ENCODE measurements at regions not wholly inside any gene's neighbourhood (a gene's known extent, or its start where the extent isn't known, plus 50 kb on each side); places are given as distances from the start of the nearest gene placed in this dataset.

DNA sequence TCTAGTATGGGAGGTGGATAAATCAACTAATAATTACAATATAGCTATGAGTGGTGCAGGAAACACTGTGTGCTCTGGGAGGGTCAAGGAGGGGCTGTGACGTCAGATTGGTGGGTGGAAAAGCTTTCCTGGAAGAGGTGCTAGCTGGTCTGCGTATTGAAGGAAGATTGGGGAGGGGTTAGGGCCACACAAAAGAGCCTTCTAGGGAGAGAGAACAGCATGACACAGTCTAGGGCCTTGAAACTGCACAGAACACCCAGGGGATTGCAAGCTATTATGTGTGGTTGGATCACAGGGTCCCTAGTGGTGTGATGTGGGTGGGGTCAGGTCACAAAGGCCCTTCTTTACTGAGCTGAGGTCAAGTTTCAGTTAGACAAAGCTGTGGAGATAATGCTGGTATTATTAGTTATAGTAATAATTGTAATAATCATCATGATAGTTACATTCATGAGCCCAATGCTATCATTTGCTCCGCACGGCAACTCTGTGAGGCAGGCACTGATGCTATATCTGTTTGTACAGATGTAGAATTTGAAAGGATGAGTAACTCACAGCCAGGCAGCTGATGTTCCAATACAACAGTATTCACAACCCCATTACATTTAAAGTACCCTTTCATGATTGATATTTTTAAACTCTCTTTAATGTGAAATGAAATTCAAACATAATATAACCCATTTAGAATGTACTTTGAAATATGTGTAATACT lies 197.4 kb upstream of the IL12B start:
- no peak overlapping the region for H3K27ac ChIP-seq (ENCODE audit: low read depth in 1 of 2, low read length in 2 of 2)
- no peaks in the 10 kb centered on the region for H3K4me1 ChIP-seq (ENCODE audit: control insufficient read depth in 1 of 2, insufficient read depth in 2 of 2, low read length in 2 of 2)
- no peaks in the 10 kb centered on the region for H3K27me3 ChIP-seq (ENCODE audit: control insufficient read depth in 1 of 2, insufficient read depth in 2 of 2, low read length in 1 of 2)
- ATAC-seq (ENCODE audit: low FRiP score) (no peak), DNase-seq (no peak)
- intact Hi-C loops (cut with DNase I), result no loop called here
- H3K36me3 ChIP-seq (ENCODE audit: control insufficient read depth in 1 of 2, insufficient read depth in 2 of 2, low read length in 1 of 2), result no peaks in the 10 kb centered on the region
- no peaks in the 10 kb centered on the region for H3K9me3 ChIP-seq (ENCODE audit: control insufficient read depth, low read length)
- 89 to 92% methylated on average over 4 of the region's 4 CpGs for WGBS, 2 donors
- no peak overlapping the region for H3K4me3 ChIP-seq (ENCODE audit: low read length in 2 of 2)

DNA sequence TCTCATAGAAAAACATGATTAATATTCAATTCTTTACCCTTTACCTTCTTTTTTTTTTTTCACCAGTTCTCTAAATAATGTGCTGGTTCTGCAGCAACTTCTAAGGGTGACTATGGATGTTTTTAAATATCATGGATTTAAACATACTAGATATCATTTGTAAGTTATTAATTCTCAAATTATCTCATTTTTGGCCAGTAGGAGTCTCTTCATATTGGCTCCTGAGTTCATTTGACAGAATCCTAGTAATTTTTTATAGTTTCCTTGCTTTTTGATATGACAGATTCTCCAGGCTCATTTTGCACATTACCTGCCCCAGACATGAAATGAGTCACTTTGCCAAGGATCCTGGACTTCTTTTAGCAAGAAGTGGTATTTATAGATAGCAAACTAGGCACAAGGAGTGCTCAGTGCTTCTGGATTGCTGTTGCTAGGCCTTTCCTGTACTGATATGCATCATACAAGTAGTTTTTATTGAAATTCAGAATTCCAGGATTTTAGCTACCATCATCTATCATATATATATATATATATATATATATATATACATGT lies 201.3 kb upstream of the IL12B start:
- DNase-seq, result no peak
- no peak for ATAC-seq (ENCODE audit: low FRiP score)
- intact Hi-C loops (cut with DNase I), result no loop called here

DNA sequence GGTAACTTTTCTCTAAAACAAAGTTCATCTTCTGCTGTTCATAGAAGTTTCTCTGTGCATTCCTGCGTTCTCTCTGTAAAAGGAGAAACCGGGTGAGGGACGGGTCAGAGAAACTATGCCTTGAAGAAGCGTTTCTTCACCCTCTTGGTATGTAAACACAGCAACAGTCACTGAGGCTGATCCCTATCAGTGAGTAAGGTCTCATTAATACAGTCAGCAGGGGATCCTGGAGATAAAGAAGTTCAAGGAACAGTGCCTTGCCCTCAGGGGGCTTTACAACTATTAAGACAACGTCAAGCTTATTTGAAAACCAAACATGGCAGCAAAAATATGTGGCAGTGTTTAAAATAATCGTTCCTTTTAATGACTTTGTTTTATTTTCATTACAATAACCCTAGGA lies 202.9 kb upstream of the IL12B start:
- Histone ChIP-seq H3K27ac (ENCODE audit: low read depth in 1 of 2, low read length in 2 of 2) (no peak overlapping the region), H3K4me1 (ENCODE audit: control insufficient read depth in 1 of 2, insufficient read depth in 2 of 2, low read length in 2 of 2) (no peaks in the 10 kb centered on the region), H3K4me3 (ENCODE audit: low read length in 2 of 2) (no peak overlapping the region), H3K9me3 (ENCODE audit: control insufficient read depth, low read length) (no peaks in the 10 kb centered on the region), H3K27me3 (ENCODE audit: control insufficient read depth in 1 of 2, insufficient read depth in 2 of 2, low read length in 1 of 2) (no peaks in the 10 kb centered on the region), H3K36me3 (ENCODE audit: control insufficient read depth in 1 of 2, insufficient read depth in 2 of 2, low read length in 1 of 2) (no peaks in the 10 kb centered on the region)
- DNase-seq (no peak), ATAC-seq (ENCODE audit: low FRiP score) (no peak)
- intact Hi-C loops (cut with DNase I), result no loop called here
- 59 to 80% methylated on average over 6 of the region's 6 CpGs for WGBS, 2 donors

More for the DNA sequence above, 201.3 kb upstream of the IL12B start:
- Histone ChIP-seq H3K36me3 (ENCODE audit: control insufficient read depth in 1 of 2, insufficient read depth in 2 of 2, low read length in 1 of 2) (no peaks in the 10 kb centered on the region), H3K4me1 (ENCODE audit: control insufficient read depth in 1 of 2, insufficient read depth in 2 of 2, low read length in 2 of 2) (no peaks in the 10 kb centered on the region), H3K27me3 (ENCODE audit: control insufficient read depth in 1 of 2, insufficient read depth in 2 of 2, low read length in 1 of 2) (no peaks in the 10 kb centered on the region), H3K9me3 (ENCODE audit: control insufficient read depth, low read length) (no peaks in the 10 kb centered on the region), H3K4me3 (ENCODE audit: low read length in 2 of 2) (no peak overlapping the region), H3K27ac (ENCODE audit: low read depth in 1 of 2, low read length in 2 of 2) (no peak overlapping the region)

- Histone ChIP-seq H3K4me1 (ENCODE audit: control insufficient read depth in 1 of 2, insufficient read depth in 2 of 2, low read length in 2 of 2) (no peaks in the 10 kb centered on the region), H3K36me3 (ENCODE audit: control insufficient read depth in 1 of 2, insufficient read depth in 2 of 2, low read length in 1 of 2) (no peaks in the 10 kb centered on the region), H3K9me3 (ENCODE audit: control insufficient read depth, low read length) (no peaks in the 10 kb centered on the region), H3K27me3 (ENCODE audit: control insufficient read depth in 1 of 2, insufficient read depth in 2 of 2, low read length in 1 of 2) (no peaks in the 10 kb centered on the region), H3K4me3 (ENCODE audit: low read length in 2 of 2) (no peak overlapping the region), H3K27ac (ENCODE audit: low read depth in 1 of 2, low read length in 2 of 2) (no peak overlapping the region)
- no peak for ATAC-seq (ENCODE audit: low FRiP score)
- intact Hi-C loops (cut with DNase I), result no loop called here
- DNase-seq, result no peak
- 91 to 95% methylated on average over 3 of the region's 3 CpGs for WGBS, 2 donors
These were observed 205.9 kb upstream of the IL12B start for GRCh38 chr5:159536166-159536565.

DNA sequence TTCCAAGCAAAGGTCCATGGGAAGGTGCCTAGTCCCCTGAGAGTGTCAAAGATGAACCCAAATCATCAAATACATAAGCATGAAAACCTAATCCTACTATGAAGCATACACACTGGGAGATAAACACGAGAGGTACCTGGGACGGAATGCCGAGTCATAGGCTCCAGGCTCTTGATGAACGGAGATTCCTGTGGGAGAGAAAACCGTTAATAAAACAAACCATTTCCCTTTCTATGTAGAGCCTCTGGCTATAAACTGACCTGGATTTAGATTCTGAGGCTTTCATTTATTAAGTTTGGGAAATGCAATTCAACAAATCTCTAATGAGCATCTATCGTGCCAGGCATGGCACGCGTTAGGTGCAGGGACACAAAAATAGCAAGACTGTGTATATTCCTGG lies 206.4 kb upstream of the IL12B start:
- intact Hi-C loops (cut with DNase I), result no loop called here
- H3K36me3 ChIP-seq (ENCODE audit: control insufficient read depth in 1 of 2, insufficient read depth in 2 of 2, low read length in 1 of 2), result no peaks in the 10 kb centered on the region
- no peaks in the 10 kb centered on the region for H3K4me1 ChIP-seq (ENCODE audit: control insufficient read depth in 1 of 2, insufficient read depth in 2 of 2, low read length in 2 of 2)
- no peak overlapping the region for H3K27ac ChIP-seq (ENCODE audit: low read depth in 1 of 2, low read length in 2 of 2)
- no peaks in the 10 kb centered on the region for H3K9me3 ChIP-seq (ENCODE audit: control insufficient read depth, low read length)
- DNase-seq (no peak), ATAC-seq (ENCODE audit: low FRiP score) (no peak)
- no peak overlapping the region for H3K4me3 ChIP-seq (ENCODE audit: low read length in 2 of 2)
- no peaks in the 10 kb centered on the region for H3K27me3 ChIP-seq (ENCODE audit: control insufficient read depth in 1 of 2, insufficient read depth in 2 of 2, low read length in 1 of 2)
- WGBS, 2 donors, result 89 to 93% methylated on average over 8 of the region's 8 CpGs

- Histone ChIP-seq H3K27ac (ENCODE audit: low read depth in 1 of 2, low read length in 2 of 2) (no peak overlapping the region), H3K36me3 (ENCODE audit: control insufficient read depth in 1 of 2, insufficient read depth in 2 of 2, low read length in 1 of 2) (no peaks in the 10 kb centered on the region), H3K9me3 (ENCODE audit: control insufficient read depth, low read length) (no peaks in the 10 kb centered on the region), H3K27me3 (ENCODE audit: control insufficient read depth in 1 of 2, insufficient read depth in 2 of 2, low read length in 1 of 2) (no peaks in the 10 kb centered on the region), H3K4me3 (ENCODE audit: low read length in 2 of 2) (no peak overlapping the region), H3K4me1 (ENCODE audit: control insufficient read depth in 1 of 2, insufficient read depth in 2 of 2, low read length in 2 of 2) (peaks cover 0 to 2% of the 10 kb centered on the region in 2 donors)
- 79 to 96% methylated on average over 4 of the region's 4 CpGs for whole genome bisulfite sequencing, 2 donors
- ATAC-seq (ENCODE audit: low FRiP score) (no peak), DNase-seq (no peak)
- intact Hi-C loops (cut with DNase I), result no loop called here
These were observed 209.4 kb upstream of the IL12B start for GRCh38 chr5:159539678-159540077.

DNA sequence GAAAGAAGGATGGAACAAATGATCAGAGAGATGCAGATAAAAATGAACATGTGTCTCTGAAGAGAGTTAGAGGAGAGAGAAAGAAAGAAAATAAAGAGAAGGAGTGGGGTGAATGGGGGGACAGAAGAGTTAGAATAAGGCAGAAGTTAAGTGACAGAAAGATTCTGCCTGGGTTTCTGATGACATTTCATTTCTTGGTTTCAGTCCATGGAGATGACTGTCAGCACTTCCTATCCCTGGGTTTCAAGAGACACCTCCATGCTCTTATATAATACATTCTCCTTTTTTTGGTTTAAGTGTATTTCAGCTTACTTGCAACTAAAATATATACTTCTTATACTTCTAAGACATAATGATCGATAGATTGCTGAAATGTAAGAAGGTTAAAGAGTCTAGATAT lies 213.0 kb upstream of the IL12B start:
- Histone ChIP-seq H3K4me1 (ENCODE audit: control insufficient read depth in 1 of 2, insufficient read depth in 2 of 2, low read length in 2 of 2) (peaks cover 6 to 7% of the 10 kb centered on the region in 2 donors), H3K27ac (ENCODE audit: low read depth in 1 of 2, low read length in 2 of 2) (no peak overlapping the region), H3K4me3 (ENCODE audit: low read length in 2 of 2) (no peak overlapping the region), H3K27me3 (ENCODE audit: control insufficient read depth in 1 of 2, insufficient read depth in 2 of 2, low read length in 1 of 2) (no peaks in the 10 kb centered on the region), H3K36me3 (ENCODE audit: control insufficient read depth in 1 of 2, insufficient read depth in 2 of 2, low read length in 1 of 2) (no peaks in the 10 kb centered on the region), H3K9me3 (ENCODE audit: control insufficient read depth, low read length) (peaks cover 3% of the 10 kb centered on the region)
- DNase-seq (no peak), ATAC-seq (ENCODE audit: low FRiP score) (no peak)
- intact Hi-C loops (cut with DNase I), result no loop called here
- 92 to 95% methylated on average over 1 of the region's 1 CpG for WGBS, 2 donors

GRCh38 chr5:159545156-159545555 lies 214.9 kb upstream of the IL12B start:
- H3K36me3 ChIP-seq (ENCODE audit: control insufficient read depth in 1 of 2, insufficient read depth in 2 of 2, low read length in 1 of 2), result no peaks in the 10 kb centered on the region
- WGBS, 2 donors, result 69 to 78% methylated on average over 1 of the region's 1 CpG
- no peaks in the 10 kb centered on the region for H3K27me3 ChIP-seq (ENCODE audit: control insufficient read depth in 1 of 2, insufficient read depth in 2 of 2, low read length in 1 of 2)
- DNase-seq (no peak), ATAC-seq (ENCODE audit: low FRiP score) (no peak)
- H3K27ac ChIP-seq (ENCODE audit: low read depth in 1 of 2, low read length in 2 of 2), result no peak overlapping the region
- no peak overlapping the region for H3K4me3 ChIP-seq (ENCODE audit: low read length in 2 of 2)
- peaks cover 6 to 7% of the 10 kb centered on the region in 2 donors for H3K4me1 ChIP-seq (ENCODE audit: control insufficient read depth in 1 of 2, insufficient read depth in 2 of 2, low read length in 2 of 2)
- H3K9me3 ChIP-seq (ENCODE audit: control insufficient read depth, low read length), result peaks cover 3% of the 10 kb centered on the region
- intact Hi-C loops (cut with DNase I), result no loop called here

DNA sequence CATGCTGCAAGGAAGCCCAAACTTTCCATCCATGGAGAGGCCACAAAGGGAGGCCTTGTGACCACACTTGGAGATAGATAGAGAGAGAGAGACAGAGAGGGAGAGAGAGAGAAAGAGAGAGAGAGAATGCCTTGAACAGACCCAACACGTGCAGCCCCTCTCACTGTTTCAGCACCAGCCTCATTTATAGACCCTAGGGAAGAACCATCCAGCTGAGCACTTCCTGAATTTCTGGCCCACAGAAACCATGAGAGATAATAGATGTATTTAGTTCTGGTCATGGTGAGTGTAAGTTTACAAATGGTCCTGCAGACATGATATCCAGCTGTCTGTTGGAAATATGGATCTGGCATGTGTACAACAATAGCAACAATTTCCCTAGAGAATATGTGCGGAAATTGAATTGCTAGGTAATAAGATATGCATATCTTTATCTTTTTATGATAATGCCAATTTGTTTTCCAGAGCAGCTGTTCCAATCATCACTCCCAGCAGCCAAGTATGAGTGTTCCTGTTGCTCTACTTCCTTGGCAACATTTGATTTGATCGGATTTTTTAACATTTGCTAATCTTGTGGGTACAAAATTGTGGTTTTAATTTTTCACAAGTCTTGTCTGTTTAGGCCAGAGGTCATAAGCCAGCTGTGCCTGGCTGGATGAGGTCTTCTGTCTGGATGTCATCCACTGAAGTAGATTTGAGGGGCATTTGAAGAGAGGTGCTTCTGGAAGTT lies 217.3 kb upstream of the IL12B start:
- H3K27me3 ChIP-seq (ENCODE audit: control insufficient read depth in 1 of 2, insufficient read depth in 2 of 2, low read length in 1 of 2), result no peaks in the 10 kb centered on the region
- no peak overlapping the region for H3K27ac ChIP-seq (ENCODE audit: low read depth in 1 of 2, low read length in 2 of 2)
- no peak overlapping the region for H3K4me3 ChIP-seq (ENCODE audit: low read length in 2 of 2)
- ATAC-seq (ENCODE audit: low FRiP score) (no peak), DNase-seq (no peak)
- 82 to 85% methylated on average over 3 of the region's 3 CpGs for WGBS, 2 donors
- no peaks in the 10 kb centered on the region for H3K36me3 ChIP-seq (ENCODE audit: control insufficient read depth in 1 of 2, insufficient read depth in 2 of 2, low read length in 1 of 2)
- peaks cover 3% of the 10 kb centered on the region for H3K9me3 ChIP-seq (ENCODE audit: control insufficient read depth, low read length)
- peaks cover 6 to 7% of the 10 kb centered on the region in 2 donors for H3K4me1 ChIP-seq (ENCODE audit: control insufficient read depth in 1 of 2, insufficient read depth in 2 of 2, low read length in 2 of 2)
- intact Hi-C loops (cut with DNase I), result no loop called here

Measured in aorta (tissue), 5 donors.